ENCODE measurements at regions not wholly inside any gene's neighbourhood (a gene's known extent, or its start where the extent isn't known, plus 50 kb on each side); places are given as distances from the start of the nearest gene placed in this dataset.

- Histone ChIP-seq H2AFZ (no peak overlapping the region), H3K4me3 (no peak overlapping the region), H3K27me3 (no peaks in the 10 kb centered on the region), H4K20me1 (ENCODE audit: insufficient read depth, poor library complexity, severe bottlenecking) (no peaks in the 10 kb centered on the region), H3K27ac (no peak overlapping the region), H3K36me3 (replicated peaks; ENCODE audit: insufficient read depth, low read depth) (no peaks in the 10 kb centered on the region), H3K4me1 (ENCODE audit: insufficient read depth) (no peaks in the 10 kb centered on the region), H3K9me3 (ENCODE audit: low read depth) (no peaks in the 10 kb centered on the region), H3K9me2 (replicated peaks; ENCODE audit: insufficient read depth) (no peaks in the 10 kb centered on the region), H3K79me2 (no peaks in the 10 kb centered on the region), H3K4me2 (no peak overlapping the region)
- WGBS (ENCODE audit: low lambda C conversion rate, missing lambda C conversion rate): 93% methylated on average over 2 of the region's 2 CpGs
- DNase-seq (ENCODE audit: low spot score): no peak
- TF ChIP-seq CTCF (IDR thresholded peaks at IDR 0.05; ENCODE audit: poor library complexity): no peak
- no peak for TF ChIP-seq EZH2 (IDR thresholded peaks at IDR 0.05; ENCODE audit: borderline replicate concordance)
- no peak for TF ChIP-seq EZH2phosphoT487 (IDR thresholded peaks at IDR 0.05; ENCODE audit: low read depth, severe bottlenecking, unreplicated experiment)
Observed at GRCh38 chr10:61567729-61568128, 95.0 kb upstream of the CABCOCO1 start.

- Histone ChIP-seq H3K27me3 (no peaks in the 10 kb centered on the region), H3K9me2 (replicated peaks; ENCODE audit: insufficient read depth) (no peaks in the 10 kb centered on the region), H3K4me3 (no peak overlapping the region), H3K9me3 (ENCODE audit: low read depth) (no peaks in the 10 kb centered on the region), H4K20me1 (ENCODE audit: insufficient read depth, poor library complexity, severe bottlenecking) (no peaks in the 10 kb centered on the region), H3K79me2 (no peaks in the 10 kb centered on the region), H3K36me3 (replicated peaks; ENCODE audit: insufficient read depth, low read depth) (no peaks in the 10 kb centered on the region), H3K27ac (no peak overlapping the region), H3K4me2 (no peak overlapping the region), H3K4me1 (ENCODE audit: insufficient read depth) (no peaks in the 10 kb centered on the region), H2AFZ (no peak overlapping the region)
- TF ChIP-seq EZH2phosphoT487 (IDR thresholded peaks at IDR 0.05; ENCODE audit: low read depth, severe bottlenecking, unreplicated experiment): no peak
- DNase-seq (ENCODE audit: low spot score): no peak
- 81% methylated on average over 4 of the region's 4 CpGs for WGBS (ENCODE audit: low lambda C conversion rate, missing lambda C conversion rate)
Observed at GRCh38 chr10:61565819-61566560, 96.7 kb upstream of the CABCOCO1 start.

- Histone ChIP-seq H3K27ac (no peak overlapping the region), H3K27me3 (no peaks in the 10 kb centered on the region), H3K9me3 (ENCODE audit: low read depth) (no peaks in the 10 kb centered on the region), H3K4me2 (no peak overlapping the region), H4K20me1 (ENCODE audit: insufficient read depth, poor library complexity, severe bottlenecking) (no peaks in the 10 kb centered on the region), H3K36me3 (replicated peaks; ENCODE audit: insufficient read depth, low read depth) (no peaks in the 10 kb centered on the region), H2AFZ (no peak overlapping the region), H3K9me2 (replicated peaks; ENCODE audit: insufficient read depth) (no peaks in the 10 kb centered on the region), H3K79me2 (no peaks in the 10 kb centered on the region), H3K4me1 (ENCODE audit: insufficient read depth) (no peaks in the 10 kb centered on the region), H3K4me3 (no peak overlapping the region)
- no peak for DNase-seq (ENCODE audit: low spot score)
- 71% methylated on average over 1 of the region's 1 CpG for WGBS (ENCODE audit: low lambda C conversion rate, missing lambda C conversion rate)
- no peak for TF ChIP-seq EZH2phosphoT487 (IDR thresholded peaks at IDR 0.05; ENCODE audit: low read depth, severe bottlenecking, unreplicated experiment)
- no peak for TF ChIP-seq CTCF (IDR thresholded peaks at IDR 0.05; ENCODE audit: poor library complexity)
- TF ChIP-seq EZH2 (IDR thresholded peaks at IDR 0.05; ENCODE audit: borderline replicate concordance): no peak
Observed at GRCh38 chr10:61564444-61564843, 98.3 kb upstream of the CABCOCO1 start.

GRCh38 chr10:61559615-61560014 is 103.1 kb upstream of the CABCOCO1 start:
- no peaks in the 10 kb centered on the region for H3K27me3 ChIP-seq
- H3K4me1 ChIP-seq (ENCODE audit: insufficient read depth): no peaks in the 10 kb centered on the region
- no peaks in the 10 kb centered on the region for H4K20me1 ChIP-seq (ENCODE audit: insufficient read depth, poor library complexity, severe bottlenecking)
- no peaks in the 10 kb centered on the region for H3K36me3 ChIP-seq (replicated peaks; ENCODE audit: insufficient read depth, low read depth)
- H3K4me2 ChIP-seq: no peak overlapping the region
- H3K4me3 ChIP-seq: no peak overlapping the region
- no peak for DNase-seq (ENCODE audit: low spot score)
- H3K9me2 ChIP-seq (replicated peaks; ENCODE audit: insufficient read depth): no peaks in the 10 kb centered on the region
- no peaks in the 10 kb centered on the region for H3K9me3 ChIP-seq (ENCODE audit: low read depth)
- no peak overlapping the region for H3K27ac ChIP-seq
- TF ChIP-seq EZH2phosphoT487 (IDR thresholded peaks at IDR 0.05; ENCODE audit: low read depth, severe bottlenecking, unreplicated experiment) (no peak), EZH2 (IDR thresholded peaks at IDR 0.05; ENCODE audit: borderline replicate concordance) (no peak)
- H3K79me2 ChIP-seq: no peaks in the 10 kb centered on the region
- H2AFZ ChIP-seq: no peak overlapping the region

All from hepatocyte (in vitro differentiated cells).